ENCODE measurements at regions not wholly inside any gene's neighbourhood (a gene's known extent, or its start where the extent isn't known, plus 50 kb on each side); places are given as distances from the start of the nearest gene placed in this dataset.

DNA sequence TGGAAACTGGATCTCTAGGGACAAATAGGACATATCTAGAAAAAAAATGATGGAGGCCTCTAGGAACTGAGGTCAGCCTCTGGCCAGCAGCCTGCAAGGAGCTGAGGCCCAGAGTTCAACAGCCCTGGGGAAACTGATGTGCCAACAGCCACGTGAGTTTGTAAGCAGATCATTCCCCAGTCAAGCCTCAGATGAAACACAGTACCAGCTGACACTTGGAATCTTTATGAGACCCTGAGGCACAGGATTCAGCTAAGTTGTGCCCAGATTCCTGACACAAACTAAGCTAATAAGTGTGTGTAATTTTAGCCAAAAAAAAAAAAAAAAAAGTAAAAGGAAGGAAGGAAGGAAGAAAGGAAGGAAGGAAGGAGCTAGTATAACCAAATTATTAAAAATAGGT, 1059.8 kb upstream of the MAP3K7 start:
- no peak overlapping the region for H3K4me3 Mint-ChIP-seq
- H3K27me3 Mint-ChIP-seq, result no peaks in the 10 kb centered on the region
- H3K4me1 Mint-ChIP-seq, result no peaks in the 10 kb centered on the region
- Histone ChIP-seq H3K4me3 (ENCODE audit: low read length in 2 of 2) (no peak overlapping the region), H3K36me3 (ENCODE audit: insufficient read depth, low read length) (no peaks in the 10 kb centered on the region), H3K4me1 (ENCODE audit: insufficient read depth, low read length) (no peaks in the 10 kb centered on the region), H3K27me3 (ENCODE audit: insufficient read depth, low read length) (no peaks in the 10 kb centered on the region), H3K9me3 (ENCODE audit: control insufficient read depth in 1 of 2, low read length in 2 of 2) (no peaks in the 10 kb centered on the region), H3K27ac (ENCODE audit: low read depth, low read length) (no peak overlapping the region)
- DNase-seq, result no peak
- POLR2A ChIA-PET (ENCODE audit: partially characterized antibody), result no interaction called here
- H3K9me3 Mint-ChIP-seq, result peaks cover 0 to 9% (median 0%) of the 10 kb centered on the region in 8 donors
- H3K36me3 Mint-ChIP-seq, result no peaks in the 10 kb centered on the region
- CTCF ChIA-PET (ENCODE audit: partially characterized antibody), result no interaction called here
- H3K27ac Mint-ChIP-seq, result no peak overlapping the region
- intact Hi-C loops (cut with micrococcal nuclease), result no loop called here

DNA sequence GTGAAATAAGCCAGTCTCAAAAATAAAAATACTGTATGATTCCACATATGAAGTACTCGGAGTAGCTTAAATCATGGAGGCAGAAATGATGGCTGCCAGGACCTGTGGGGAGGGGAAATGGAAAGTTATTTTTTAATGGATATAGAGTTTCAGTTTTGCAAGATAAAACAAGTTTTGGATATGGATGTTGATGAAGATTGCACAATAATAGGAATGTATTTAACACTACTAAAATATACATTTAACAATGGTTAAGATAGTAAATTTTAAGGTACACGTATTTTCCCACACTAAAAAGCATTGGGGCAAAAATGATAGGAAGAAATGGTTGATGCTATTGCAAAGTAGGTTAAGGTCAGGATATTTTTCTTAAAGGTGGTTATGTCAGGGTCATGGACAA, 1058.9 kb upstream of the MAP3K7 start:
- Histone ChIP-seq H3K36me3 (ENCODE audit: insufficient read depth, low read length) (no peaks in the 10 kb centered on the region), H3K27me3 (ENCODE audit: insufficient read depth, low read length) (no peaks in the 10 kb centered on the region), H3K4me1 (ENCODE audit: insufficient read depth, low read length) (no peaks in the 10 kb centered on the region), H3K9me3 (ENCODE audit: control insufficient read depth in 1 of 2, low read length in 2 of 2) (no peaks in the 10 kb centered on the region), H3K27ac (ENCODE audit: low read depth, low read length) (no peak overlapping the region), H3K4me3 (ENCODE audit: low read length in 2 of 2) (no peak overlapping the region)
- H3K36me3 Mint-ChIP-seq, result no peaks in the 10 kb centered on the region
- intact Hi-C loops (cut with micrococcal nuclease), result no loop called here
- no peaks in the 10 kb centered on the region for H3K4me1 Mint-ChIP-seq
- H3K9me3 Mint-ChIP-seq, result peaks cover 0 to 10% (median 0%) of the 10 kb centered on the region in 8 donors
- H3K27ac Mint-ChIP-seq, result no peak overlapping the region
- H3K4me3 Mint-ChIP-seq, result no peak overlapping the region
- DNase-seq, result no peak
- no peaks in the 10 kb centered on the region for H3K27me3 Mint-ChIP-seq
- POLR2A ChIA-PET (ENCODE audit: partially characterized antibody), result no interaction called here
- CTCF ChIA-PET (ENCODE audit: partially characterized antibody), result no interaction called here

DNA sequence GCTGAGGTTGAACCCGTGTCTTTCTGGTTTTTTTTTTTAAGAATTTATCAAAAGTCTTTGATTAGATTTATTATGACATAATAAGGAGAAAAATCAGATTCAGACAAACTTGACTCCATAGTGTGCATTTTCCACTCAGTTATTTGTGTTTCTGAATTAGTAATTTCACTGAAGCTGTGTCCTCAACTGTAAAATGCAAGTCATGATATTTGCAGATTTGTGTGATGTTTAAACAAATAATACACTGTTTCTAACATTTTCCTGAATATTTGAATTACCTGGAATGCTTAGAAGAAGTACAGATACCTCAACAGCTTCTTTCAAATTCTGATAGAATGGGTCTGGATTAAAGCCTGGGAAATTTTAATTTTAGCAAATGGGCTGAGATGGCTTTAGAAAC, 1050.3 kb upstream of the MAP3K7 start:
- Histone ChIP-seq H3K4me3 (ENCODE audit: low read length in 2 of 2) (no peak overlapping the region), H3K27ac (ENCODE audit: low read depth, low read length) (no peak overlapping the region), H3K9me3 (ENCODE audit: control insufficient read depth in 1 of 2, low read length in 2 of 2) (no peaks in the 10 kb centered on the region), H3K36me3 (ENCODE audit: insufficient read depth, low read length) (no peaks in the 10 kb centered on the region), H3K27me3 (ENCODE audit: insufficient read depth, low read length) (no peaks in the 10 kb centered on the region), H3K4me1 (ENCODE audit: insufficient read depth, low read length) (no peaks in the 10 kb centered on the region)
- no peaks in the 10 kb centered on the region for H3K36me3 Mint-ChIP-seq
- no peaks in the 10 kb centered on the region for H3K4me1 Mint-ChIP-seq
- H3K4me3 Mint-ChIP-seq, result no peak overlapping the region
- H3K27me3 Mint-ChIP-seq, result no peaks in the 10 kb centered on the region
- CTCF ChIA-PET (ENCODE audit: partially characterized antibody), result no interaction called here
- H3K27ac Mint-ChIP-seq, result no peak overlapping the region
- intact Hi-C loops (cut with micrococcal nuclease), result no loop called here
- POLR2A ChIA-PET (ENCODE audit: partially characterized antibody), result no interaction called here
- H3K9me3 Mint-ChIP-seq, result peaks cover 0 to 15% (median 5%) of the 10 kb centered on the region in 8 donors
- no peak for DNase-seq

DNA sequence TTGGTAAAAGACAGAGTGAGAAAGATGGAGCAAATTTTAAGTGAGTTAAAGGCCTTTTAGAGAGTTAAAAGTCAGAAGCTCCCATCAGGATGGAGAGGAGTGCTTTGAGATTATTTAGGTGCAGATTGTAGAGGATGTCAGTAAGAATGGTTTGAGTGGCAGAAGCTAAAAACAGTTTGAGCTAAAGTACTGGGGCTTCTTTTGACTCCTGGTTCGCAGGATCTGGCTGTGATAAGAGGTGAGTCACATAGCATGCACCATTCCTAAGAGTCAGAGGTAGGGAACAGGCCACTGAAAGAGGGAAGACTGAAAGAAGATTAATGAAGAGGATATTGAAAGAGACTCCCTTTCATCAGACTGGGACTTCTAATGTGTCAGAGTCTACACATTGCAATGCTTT, 1047.9 kb upstream of the MAP3K7 start:
- intact Hi-C loops (cut with micrococcal nuclease), result no loop called here
- Mint-ChIP-seq H3K36me3 (no peaks in the 10 kb centered on the region), H3K4me1 (no peaks in the 10 kb centered on the region), H3K27ac (no peak overlapping the region), H3K9me3 (peaks cover 0 to 17% (median 6%) of the 10 kb centered on the region in 8 donors), H3K27me3 (no peaks in the 10 kb centered on the region), H3K4me3 (no peak overlapping the region)
- ChIA-PET CTCF (ENCODE audit: partially characterized antibody) (no interaction called here), POLR2A (ENCODE audit: partially characterized antibody) (no interaction called here)
- Histone ChIP-seq H3K27ac (ENCODE audit: low read depth, low read length) (no peak overlapping the region), H3K27me3 (ENCODE audit: insufficient read depth, low read length) (no peaks in the 10 kb centered on the region), H3K4me3 (ENCODE audit: low read length in 2 of 2) (no peak overlapping the region), H3K4me1 (ENCODE audit: insufficient read depth, low read length) (no peaks in the 10 kb centered on the region), H3K36me3 (ENCODE audit: insufficient read depth, low read length) (no peaks in the 10 kb centered on the region), H3K9me3 (ENCODE audit: control insufficient read depth in 1 of 2, low read length in 2 of 2) (no peaks in the 10 kb centered on the region)
- DNase-seq, result no peak

DNA sequence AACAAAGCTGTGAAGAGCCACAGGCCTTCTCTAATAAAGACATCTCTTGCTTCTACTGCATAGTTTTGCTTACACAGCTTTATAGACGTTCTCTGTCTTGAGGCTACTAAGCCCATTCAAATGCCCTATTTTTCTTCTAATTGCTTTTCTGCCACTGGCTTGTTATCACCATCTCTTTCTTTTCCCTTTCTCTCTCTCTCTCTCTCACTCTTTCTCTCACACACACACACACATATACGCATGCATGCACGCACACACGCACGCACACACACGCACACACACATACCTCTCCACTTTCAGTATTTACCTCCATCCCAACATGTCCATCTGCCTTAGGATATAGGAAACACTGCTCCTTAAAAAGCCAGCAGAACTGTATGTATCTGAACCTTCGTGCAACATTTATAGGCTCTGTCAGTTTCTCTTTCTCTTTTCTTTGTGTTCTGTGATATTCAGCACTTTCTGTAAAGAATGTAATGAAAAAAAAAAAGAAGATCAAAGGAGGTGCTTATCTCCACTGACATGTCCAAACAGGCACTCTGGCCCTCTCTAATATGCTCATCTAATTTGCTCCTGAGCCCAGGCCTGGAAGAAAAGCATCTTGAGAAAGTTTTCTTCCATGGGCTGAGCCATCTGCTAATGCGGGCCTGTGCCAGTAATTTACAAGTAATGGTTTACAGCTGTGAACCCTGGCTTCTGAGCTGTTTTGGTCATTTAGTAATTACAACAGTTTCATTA, 1046.7 kb upstream of the MAP3K7 start:
- Mint-ChIP-seq H3K9me3 (peaks cover 0 to 8% (median 2%) of the 10 kb centered on the region in 8 donors), H3K27ac (no peak overlapping the region), H3K36me3 (no peaks in the 10 kb centered on the region), H3K4me3 (no peak overlapping the region), H3K4me1 (no peaks in the 10 kb centered on the region), H3K27me3 (no peaks in the 10 kb centered on the region)
- Histone ChIP-seq H3K9me3 (ENCODE audit: control insufficient read depth in 1 of 2, low read length in 2 of 2) (no peaks in the 10 kb centered on the region), H3K36me3 (ENCODE audit: insufficient read depth, low read length) (no peaks in the 10 kb centered on the region), H3K4me3 (ENCODE audit: low read length in 2 of 2) (no peak overlapping the region), H3K4me1 (ENCODE audit: insufficient read depth, low read length) (no peaks in the 10 kb centered on the region), H3K27ac (ENCODE audit: low read depth, low read length) (no peak overlapping the region), H3K27me3 (ENCODE audit: insufficient read depth, low read length) (no peaks in the 10 kb centered on the region)
- ChIA-PET CTCF (ENCODE audit: partially characterized antibody) (interaction anchor here (0.9 kb wide), 1 partner anchor 15 kb away, joined by 3 read pairs; no protein-coding TSS in a partner anchor), POLR2A (ENCODE audit: partially characterized antibody) (no interaction called here)
- no peak for DNase-seq
- intact Hi-C loops (cut with micrococcal nuclease), result no loop called here

DNA sequence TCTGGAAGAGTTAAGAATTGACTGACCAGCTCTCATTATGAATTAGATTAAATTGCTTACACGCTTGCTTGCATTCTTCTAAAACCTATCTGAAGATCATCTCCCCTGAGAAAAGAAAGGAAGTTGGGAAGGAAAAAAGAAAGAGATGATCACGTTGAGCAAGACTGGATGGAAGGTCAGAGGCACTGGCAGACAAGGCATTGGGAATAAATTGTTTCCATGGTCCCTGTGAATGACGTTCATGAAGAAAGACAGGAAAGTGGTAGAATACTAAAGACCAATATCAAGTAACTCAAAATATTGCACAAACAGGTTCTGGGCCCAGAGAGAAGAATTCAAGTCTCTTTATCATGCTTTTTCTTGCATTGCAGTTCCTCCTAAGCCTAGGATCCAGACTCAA, 1045.4 kb upstream of the MAP3K7 start:
- H3K4me1 ChIP-seq (ENCODE audit: insufficient read depth, low read length), result no peaks in the 10 kb centered on the region
- H3K27ac ChIP-seq (ENCODE audit: low read depth, low read length), result no peak overlapping the region
- intact Hi-C loops (cut with micrococcal nuclease), result no loop called here
- Mint-ChIP-seq H3K27me3 (no peaks in the 10 kb centered on the region), H3K27ac (no peak overlapping the region), H3K36me3 (no peaks in the 10 kb centered on the region), H3K4me1 (no peaks in the 10 kb centered on the region), H3K9me3 (peaks cover 0 to 3% (median 2%) of the 10 kb centered on the region in 8 donors), H3K4me3 (no peak overlapping the region)
- no peak overlapping the region for H3K4me3 ChIP-seq (ENCODE audit: low read length in 2 of 2)
- H3K9me3 ChIP-seq (ENCODE audit: control insufficient read depth in 1 of 2, low read length in 2 of 2), result no peaks in the 10 kb centered on the region
- CTCF ChIA-PET (ENCODE audit: partially characterized antibody), result no interaction called here
- POLR2A ChIA-PET (ENCODE audit: partially characterized antibody), result no interaction called here
- H3K27me3 ChIP-seq (ENCODE audit: insufficient read depth, low read length), result no peaks in the 10 kb centered on the region
- H3K36me3 ChIP-seq (ENCODE audit: insufficient read depth, low read length), result no peaks in the 10 kb centered on the region
- DNase-seq, result no peak

DNA sequence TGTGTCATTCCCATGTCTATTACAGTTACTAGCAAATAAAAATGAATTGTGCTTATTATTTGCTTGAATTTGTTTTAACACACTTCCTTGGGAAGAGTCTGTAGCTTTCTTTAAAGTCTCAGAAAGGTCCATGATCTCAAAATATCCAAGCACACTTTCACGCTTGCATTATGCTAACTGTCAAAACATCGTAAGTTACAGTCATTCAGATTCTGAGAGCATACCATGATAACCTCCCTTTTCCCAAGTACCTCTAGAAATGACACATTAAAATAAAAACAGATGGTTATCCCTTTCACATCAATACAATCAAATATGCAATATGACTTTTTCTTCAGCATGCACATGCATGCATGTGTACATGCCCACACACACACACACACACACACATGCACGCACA, 1044.4 kb upstream of the MAP3K7 start:
- no peak overlapping the region for H3K27ac Mint-ChIP-seq
- DNase-seq, result no peak
- intact Hi-C loops (cut with micrococcal nuclease), result no loop called here
- Histone ChIP-seq H3K9me3 (ENCODE audit: control insufficient read depth in 1 of 2, low read length in 2 of 2) (no peaks in the 10 kb centered on the region), H3K27ac (ENCODE audit: low read depth, low read length) (no peak overlapping the region), H3K36me3 (ENCODE audit: insufficient read depth, low read length) (no peaks in the 10 kb centered on the region), H3K4me3 (ENCODE audit: low read length in 2 of 2) (no peak overlapping the region), H3K27me3 (ENCODE audit: insufficient read depth, low read length) (no peaks in the 10 kb centered on the region), H3K4me1 (ENCODE audit: insufficient read depth, low read length) (no peaks in the 10 kb centered on the region)
- no peaks in the 10 kb centered on the region for H3K4me1 Mint-ChIP-seq
- no peaks in the 10 kb centered on the region for H3K27me3 Mint-ChIP-seq
- H3K4me3 Mint-ChIP-seq, result no peak overlapping the region
- ChIA-PET CTCF (ENCODE audit: partially characterized antibody) (no interaction called here), POLR2A (ENCODE audit: partially characterized antibody) (no interaction called here)
- H3K9me3 Mint-ChIP-seq, result peaks cover 0 to 3% (median 2%) of the 10 kb centered on the region in 8 donors
- no peaks in the 10 kb centered on the region for H3K36me3 Mint-ChIP-seq

DNA sequence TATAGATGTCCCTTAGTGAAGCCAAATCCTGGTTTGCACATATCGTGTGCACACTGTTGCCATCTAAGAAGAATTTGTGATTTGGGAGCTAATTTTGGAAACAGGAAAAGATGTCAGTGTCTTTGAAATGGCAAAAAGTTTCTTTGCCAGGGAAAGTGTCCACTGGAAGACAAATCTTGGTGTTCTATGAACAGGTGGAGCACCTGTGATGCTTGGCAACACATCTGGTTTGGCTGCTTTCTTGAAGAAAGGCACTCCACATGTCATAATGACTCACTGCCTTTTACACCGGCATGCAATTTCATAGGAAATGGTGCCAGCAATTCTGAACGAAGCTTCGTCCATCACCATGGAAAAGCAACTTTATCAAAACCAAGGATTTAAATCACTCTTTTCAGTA, 1040.0 kb upstream of the MAP3K7 start:
- H3K27me3 Mint-ChIP-seq, result no peaks in the 10 kb centered on the region
- no peaks in the 10 kb centered on the region for H3K9me3 ChIP-seq (ENCODE audit: control insufficient read depth in 1 of 2, low read length in 2 of 2)
- no peak overlapping the region for H3K4me3 Mint-ChIP-seq
- no peak overlapping the region for H3K4me3 ChIP-seq (ENCODE audit: low read length in 2 of 2)
- CTCF ChIA-PET (ENCODE audit: partially characterized antibody), result interaction anchor here (1.2 kb wide), 1 partner anchor 9 kb away, joined by 3 read pairs; no protein-coding TSS in a partner anchor
- no peaks in the 10 kb centered on the region for H3K4me1 ChIP-seq (ENCODE audit: insufficient read depth, low read length)
- H3K27me3 ChIP-seq (ENCODE audit: insufficient read depth, low read length), result no peaks in the 10 kb centered on the region
- no peak for DNase-seq
- no peak overlapping the region for H3K27ac ChIP-seq (ENCODE audit: low read depth, low read length)
- H3K9me3 Mint-ChIP-seq, result peaks cover 0 to 3% (median 2%) of the 10 kb centered on the region in 8 donors
- intact Hi-C loops (cut with micrococcal nuclease), result no loop called here
- no peaks in the 10 kb centered on the region for H3K4me1 Mint-ChIP-seq
- no peak overlapping the region for H3K27ac Mint-ChIP-seq
- POLR2A ChIA-PET (ENCODE audit: partially characterized antibody), result no interaction called here
- no peaks in the 10 kb centered on the region for H3K36me3 ChIP-seq (ENCODE audit: insufficient read depth, low read length)
- H3K36me3 Mint-ChIP-seq, result no peaks in the 10 kb centered on the region
